Mesothelial cell of epicardium (in vitro differentiated cells): ENCODE measurements at regions not wholly inside any gene's neighbourhood (a gene's known extent, or its start where the extent isn't known, plus 50 kb on each side); places are given as distances from the start of the nearest gene placed in this dataset.

Experiments
- DNase-seq, 2 experiments: peaks; one replicate each; pipeline ENCODE4 v3.0.0; 2021; ENCODE audit warnings: low spot score in 2 of 2; ENCODE audit not compliant: unreplicated experiment in 2 of 2
- H3K27ac Mint-ChIP-seq: 2 replicates; pipeline ENCODE4 v1.8.0; 2021; ENCODE audit warnings: mixed read lengths
- H3K27me3 Mint-ChIP-seq: 2 replicates; pipeline ENCODE4 v1.8.0; 2021; ENCODE audit warnings: low read depth, mixed read lengths
- H3K36me3 Mint-ChIP-seq: 2 replicates; pipeline ENCODE4 v1.8.0; 2021; ENCODE audit warnings: mixed read lengths
- H3K4me1 Mint-ChIP-seq: 2 replicates; pipeline ENCODE4 v1.8.0; 2021; ENCODE audit warnings: mixed read lengths
- H3K4me3 Mint-ChIP-seq: 2 replicates; pipeline ENCODE4 v1.8.0; 2021; ENCODE audit warnings: mild to moderate bottlenecking, moderate library complexity, mixed read lengths
- H3K9me3 Mint-ChIP-seq: 2 replicates; pipeline ENCODE4 v1.8.0; 2021; ENCODE audit warnings: mixed read lengths
- CTCF ChIP-seq: fragments of 200-600 bp; sonication (generic); IDR thresholded peaks from one replicate; pipeline ENCODE4 v1.5.0; 2021; ENCODE audit warnings: antibody characterized with exemption; ENCODE audit not compliant: unreplicated experiment

GRCh38 chr2:106646605-106647004 is 159.4 kb downstream of the CD8B2 start:
- H3K4me1 Mint-ChIP-seq = peaks cover 27% of the 10 kb centered on the region
- no peak for TF ChIP-seq CTCF
- no peak overlapping the region for H3K4me3 Mint-ChIP-seq
- no peaks in the 10 kb centered on the region for H3K36me3 Mint-ChIP-seq
- DNase-seq = no peak
- no peaks in the 10 kb centered on the region for H3K9me3 Mint-ChIP-seq
- peaks cover 8% of the 10 kb centered on the region for H3K27me3 Mint-ChIP-seq
- no peak overlapping the region for H3K27ac Mint-ChIP-seq

GRCh38 chr2:106649306-106649705 is 162.1 kb downstream of the CD8B2 start:
- H3K27ac Mint-ChIP-seq = no peak overlapping the region
- no peak for DNase-seq
- TF ChIP-seq CTCF = no peak
- peaks cover 10% of the 10 kb centered on the region for H3K27me3 Mint-ChIP-seq
- H3K4me1 Mint-ChIP-seq = peaks cover 14% of the 10 kb centered on the region
- H3K4me3 Mint-ChIP-seq = no peak overlapping the region
- H3K36me3 Mint-ChIP-seq = no peaks in the 10 kb centered on the region
- H3K9me3 Mint-ChIP-seq = no peaks in the 10 kb centered on the region

GRCh38 chr2:106653465-106653864 is 166.3 kb downstream of the CD8B2 start:
- Mint-ChIP-seq H3K4me3 (no peak overlapping the region), H3K36me3 (no peaks in the 10 kb centered on the region), H3K4me1 (peaks cover 7% of the 10 kb centered on the region), H3K27me3 (peaks cover 4% of the 10 kb centered on the region), H3K27ac (no peak overlapping the region), H3K9me3 (peaks cover 18% of the 10 kb centered on the region)
- TF ChIP-seq CTCF = no peak
- no peak for DNase-seq

DNA sequence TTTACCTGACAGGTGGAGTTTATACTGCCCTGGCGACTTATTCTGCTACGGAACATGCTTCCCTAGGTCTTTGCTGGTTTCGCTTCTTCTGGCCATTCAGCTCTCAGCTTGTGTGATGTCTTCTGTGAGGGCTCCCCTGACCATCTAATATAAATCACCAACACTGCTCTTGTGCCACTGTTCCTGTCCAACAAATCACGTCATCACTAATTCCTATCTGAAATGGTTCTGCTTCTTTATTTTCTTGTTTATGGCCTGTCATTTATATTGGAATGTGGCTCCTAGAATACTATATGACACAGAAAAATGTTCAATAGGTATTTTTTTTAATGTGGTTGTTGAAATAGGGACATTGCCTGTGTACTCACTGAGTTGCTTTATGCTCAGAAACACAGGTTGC is 171.5 kb downstream of the CD8B2 start:
- Mint-ChIP-seq H3K27me3 (no peaks in the 10 kb centered on the region), H3K9me3 (peaks cover 31% of the 10 kb centered on the region), H3K4me1 (no peaks in the 10 kb centered on the region), H3K36me3 (no peaks in the 10 kb centered on the region), H3K4me3 (no peak overlapping the region), H3K27ac (no peak overlapping the region)
- no peak for TF ChIP-seq CTCF
- no peak for DNase-seq

DNA sequence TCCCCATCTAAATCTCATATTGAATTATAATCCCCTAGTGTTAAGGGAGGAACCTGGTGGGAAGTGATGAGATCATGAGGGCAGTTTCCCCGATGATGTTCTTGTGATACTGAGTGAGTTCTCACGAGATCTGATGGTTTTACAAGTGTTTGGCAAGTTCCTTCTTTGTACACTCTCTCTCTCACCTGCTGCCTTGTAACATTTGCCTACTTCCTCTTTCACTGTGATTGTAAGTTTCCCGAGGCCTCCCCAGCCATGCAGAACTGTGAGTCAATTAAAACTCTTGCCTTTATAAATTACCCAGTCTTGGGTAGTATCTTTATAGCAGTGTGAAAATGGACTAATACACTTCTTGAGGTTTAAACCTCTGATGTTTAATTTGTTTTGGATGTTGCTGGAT is 177.5 kb downstream of the CD8B2 start:
- Mint-ChIP-seq H3K36me3 (no peaks in the 10 kb centered on the region), H3K4me1 (no peaks in the 10 kb centered on the region), H3K4me3 (no peak overlapping the region), H3K9me3 (peaks cover 45% of the 10 kb centered on the region), H3K27ac (no peak overlapping the region), H3K27me3 (no peaks in the 10 kb centered on the region)
- TF ChIP-seq CTCF = no peak
- DNase-seq = no peak

DNA sequence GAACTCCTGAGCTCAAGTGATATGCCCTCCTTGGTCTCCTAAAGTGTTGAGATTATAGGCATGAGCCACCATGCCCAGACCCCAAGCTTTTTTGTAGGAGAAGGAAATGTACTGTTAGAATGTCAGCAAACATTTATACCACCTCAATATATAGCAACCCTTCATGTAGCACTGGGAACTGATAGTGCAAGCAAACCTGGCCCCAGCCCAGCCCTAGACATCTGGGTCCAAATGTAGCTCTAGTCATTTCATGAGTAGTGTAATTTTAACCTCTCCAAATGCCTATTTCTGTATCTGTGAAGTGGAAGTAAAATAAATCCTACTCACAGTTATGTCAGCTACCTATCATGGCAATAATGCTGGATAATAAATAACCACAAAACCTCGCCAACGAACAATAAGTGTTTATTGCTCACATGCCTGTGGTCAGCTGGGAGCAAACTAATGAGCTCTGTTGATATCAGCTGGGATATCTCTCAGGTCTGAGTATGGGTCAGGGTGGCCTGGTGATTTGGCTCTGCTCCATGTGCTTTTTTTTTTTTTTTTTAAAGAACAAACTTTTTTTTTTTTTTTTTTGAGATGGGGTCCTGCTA is 180.4 kb downstream of the CD8B2 start:
- Mint-ChIP-seq H3K27me3 (no peaks in the 10 kb centered on the region), H3K9me3 (peaks cover 67% of the 10 kb centered on the region)

More for the DNA sequence above, 180.4 kb downstream of the CD8B2 start:
- Mint-ChIP-seq H3K27ac (no peak overlapping the region), H3K36me3 (no peaks in the 10 kb centered on the region), H3K4me1 (no peaks in the 10 kb centered on the region), H3K4me3 (no peak overlapping the region)
- no peak for DNase-seq
- TF ChIP-seq CTCF = no peak
